ENCODE measurements at regions not wholly inside any gene's neighbourhood (a gene's known extent, or its start where the extent isn't known, plus 50 kb on each side); places are given as distances from the start of the nearest gene placed in this dataset.
"Not testable (repeated sequence)": the region's sequence is repeated elsewhere in the genome, so short reads cannot be mapped to it uniquely, and the experiment has no call there.

DNA sequence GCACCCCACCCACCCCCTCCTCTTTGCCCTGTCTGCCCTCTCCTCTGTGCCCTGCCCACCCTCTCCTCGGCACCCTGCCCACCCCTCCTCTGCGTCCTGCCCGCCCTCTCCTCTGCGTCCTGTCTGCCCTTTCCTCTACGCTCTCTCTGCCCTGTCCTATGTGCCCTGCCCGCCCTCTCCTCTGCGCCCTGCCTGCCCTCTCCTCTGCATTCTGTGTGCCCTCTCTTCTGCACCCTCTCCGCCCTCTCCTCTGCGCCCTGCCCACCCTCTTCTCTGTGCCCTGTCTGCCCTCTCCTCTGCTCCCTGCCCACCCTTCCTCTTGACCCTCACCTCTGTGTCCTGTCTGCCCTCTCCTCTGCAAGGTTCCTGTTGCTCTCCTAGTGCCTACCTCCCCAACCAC, 233.6 kb downstream of the SMAD2 start:
- no peaks in the 10 kb centered on the region for H3K4me1 ChIP-seq
- H3K27me3 ChIP-seq: no peaks in the 10 kb centered on the region
- no peaks in the 10 kb centered on the region for H3K36me3 ChIP-seq
- no peaks in the 10 kb centered on the region for H3K9me3 ChIP-seq
- no peak overlapping the region for H3K4me3 ChIP-seq
- no peak for TF ChIP-seq POLR2A (IDR thresholded peaks at IDR 0.05)
- TF ChIP-seq, protein P1, sequence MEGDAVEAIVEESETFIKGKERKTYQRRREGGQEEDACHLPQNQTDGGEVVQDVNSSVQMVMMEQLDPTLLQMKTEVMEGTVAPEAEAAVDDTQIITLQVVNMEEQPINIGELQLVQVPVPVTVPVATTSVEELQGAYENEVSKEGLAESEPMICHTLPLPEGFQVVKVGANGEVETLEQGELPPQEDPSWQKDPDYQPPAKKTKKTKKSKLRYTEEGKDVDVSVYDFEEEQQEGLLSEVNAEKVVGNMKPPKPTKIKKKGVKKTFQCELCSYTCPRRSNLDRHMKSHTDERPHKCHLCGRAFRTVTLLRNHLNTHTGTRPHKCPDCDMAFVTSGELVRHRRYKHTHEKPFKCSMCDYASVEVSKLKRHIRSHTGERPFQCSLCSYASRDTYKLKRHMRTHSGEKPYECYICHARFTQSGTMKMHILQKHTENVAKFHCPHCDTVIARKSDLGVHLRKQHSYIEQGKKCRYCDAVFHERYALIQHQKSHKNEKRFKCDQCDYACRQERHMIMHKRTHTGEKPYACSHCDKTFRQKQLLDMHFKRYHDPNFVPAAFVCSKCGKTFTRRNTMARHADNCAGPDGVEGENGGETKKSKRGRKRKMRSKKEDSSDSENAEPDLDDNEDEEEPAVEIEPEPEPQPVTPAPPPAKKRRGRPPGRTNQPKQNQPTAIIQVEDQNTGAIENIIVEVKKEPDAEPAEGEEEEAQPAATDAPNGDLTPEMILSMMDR (IDR thresholded peaks at IDR 0.05 in 4 of 5, conservative IDR thresholded peaks at IDR 0.05 in 1 of 5): no peak
- no peak for ATAC-seq
- no peak overlapping the region for H3K27ac ChIP-seq
- DNase-seq: no peak
- intact Hi-C loops (cut with DNase I; ENCODE audit: low total_unique reads) (no loop called here), in situ Hi-C loops (cut with MboI; ENCODE audit: low sequenced_read_pairs in 4 of 4) (no loop called here)

DNA sequence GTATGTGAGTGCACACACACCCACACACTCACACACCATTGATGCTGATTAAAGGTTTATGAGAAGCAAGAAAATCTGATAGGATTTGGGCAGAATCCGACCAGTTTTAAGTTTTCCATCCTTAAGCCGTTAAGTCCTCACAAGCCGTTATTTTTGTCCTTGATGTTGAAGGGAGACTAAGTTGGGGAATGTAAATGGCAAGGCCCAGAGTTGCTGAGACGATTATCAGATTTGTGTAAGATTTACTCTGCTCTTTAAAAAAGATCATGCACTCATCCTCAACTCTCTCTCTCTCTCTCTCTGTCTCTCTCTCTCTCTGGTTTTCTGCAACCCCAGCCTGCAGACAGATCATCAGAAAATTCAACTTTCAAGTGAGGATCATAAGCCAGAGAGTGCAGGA, 238.8 kb downstream of the SMAD2 start:
- Histone ChIP-seq H3K9me3 (no peaks in the 10 kb centered on the region), H3K36me3 (no peaks in the 10 kb centered on the region), H3K27me3 (no peaks in the 10 kb centered on the region), H3K27ac (no peak overlapping the region), H3K4me3 (no peak overlapping the region), H3K4me1 (no peaks in the 10 kb centered on the region)
- in situ Hi-C loops (cut with MboI; ENCODE audit: low sequenced_read_pairs in 4 of 4) (no loop called here), intact Hi-C loops (cut with DNase I; ENCODE audit: low total_unique reads) (no loop called here)
- TF ChIP-seq, protein P1 (IDR thresholded peaks at IDR 0.05 in 4 of 5, conservative IDR thresholded peaks at IDR 0.05 in 1 of 5): no peak
- no peak for TF ChIP-seq POLR2A (IDR thresholded peaks at IDR 0.05)
- ATAC-seq: no peak
- no peak for DNase-seq

DNA sequence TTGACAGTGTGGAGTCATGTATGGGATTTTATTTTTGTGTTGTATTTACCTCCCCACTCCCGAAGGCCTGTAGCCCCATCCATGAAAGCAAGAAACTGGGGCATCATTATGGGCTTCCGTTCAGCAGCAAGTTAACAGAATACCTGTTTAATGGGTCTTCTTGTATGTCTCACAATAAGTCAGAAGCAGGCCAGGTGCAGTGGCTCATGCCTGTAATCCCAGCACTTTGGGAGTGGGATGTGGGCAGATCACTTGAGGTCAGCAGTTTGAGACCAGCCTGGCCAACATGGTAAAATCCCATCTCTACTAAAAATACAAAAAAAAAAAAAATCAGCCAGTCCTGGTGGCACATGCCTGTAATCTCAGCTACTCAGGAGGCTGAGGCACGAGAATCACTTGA, 239.7 kb downstream of the SMAD2 start:
- H3K4me3 ChIP-seq; DNase-seq; H3K27me3 ChIP-seq; ATAC-seq; H3K36me3 ChIP-seq; in situ Hi-C loops (cut with MboI; ENCODE audit: low sequenced_read_pairs in 4 of 4); H3K27ac ChIP-seq; intact Hi-C loops (cut with DNase I; ENCODE audit: low total_unique reads); H3K4me1 ChIP-seq; H3K9me3 ChIP-seq: not testable (repeated sequence)

DNA sequence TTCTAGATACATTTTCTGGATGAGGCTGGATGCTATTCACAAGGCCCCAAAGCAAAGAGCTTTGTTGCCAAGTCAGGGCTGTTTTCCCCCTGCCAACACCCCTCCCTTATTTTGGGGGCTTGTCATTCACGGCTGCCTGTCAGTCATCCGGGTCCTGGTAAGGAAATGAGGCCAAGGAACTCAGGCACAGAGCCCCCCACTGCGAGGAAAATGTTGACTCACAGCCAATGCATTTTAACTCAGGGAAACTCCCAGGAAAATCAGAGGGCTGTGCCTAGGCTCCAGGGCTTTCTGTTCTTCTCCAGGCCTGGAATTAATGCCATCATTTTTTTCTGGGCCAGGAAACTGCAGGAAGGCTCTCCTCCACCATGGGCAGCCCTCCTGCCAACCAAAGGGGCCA, 241.1 kb downstream of the SMAD2 start:
- in situ Hi-C loops (cut with MboI; ENCODE audit: low sequenced_read_pairs in 4 of 4) (no loop called here), intact Hi-C loops (cut with DNase I; ENCODE audit: low total_unique reads) (no loop called here)
- Histone ChIP-seq H3K27me3 (no peaks in the 10 kb centered on the region), H3K9me3 (no peaks in the 10 kb centered on the region), H3K4me1 (no peaks in the 10 kb centered on the region), H3K4me3 (no peak overlapping the region), H3K27ac (no peak overlapping the region), H3K36me3 (no peaks in the 10 kb centered on the region)
- no peak for ATAC-seq
- TF ChIP-seq, protein P1 (IDR thresholded peaks at IDR 0.05 in 4 of 5, conservative IDR thresholded peaks at IDR 0.05 in 1 of 5): no peak
- no peak for TF ChIP-seq POLR2A (IDR thresholded peaks at IDR 0.05)
- DNase-seq: no peak

DNA sequence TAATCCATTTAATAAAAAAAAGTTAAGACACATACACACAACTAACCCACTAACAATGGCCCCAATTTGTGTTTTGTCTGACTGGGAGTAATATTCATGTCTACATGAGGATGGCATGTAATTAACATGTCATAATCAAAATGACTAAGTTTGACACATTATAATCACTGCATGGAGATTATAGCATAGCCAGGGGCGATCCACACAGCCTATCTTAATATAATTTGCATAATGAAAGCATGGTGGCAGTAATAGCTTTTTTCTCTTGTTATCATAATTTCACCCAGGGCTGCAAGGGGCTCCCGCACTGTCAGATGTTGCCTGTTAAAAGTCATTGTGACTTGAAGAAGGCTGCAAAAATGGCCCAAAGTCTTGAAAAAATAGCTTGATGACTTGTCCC, 243.7 kb downstream of the SMAD2 start:
- ATAC-seq (no peak), DNase-seq (no peak)
- H3K4me3 ChIP-seq: no peak overlapping the region
- no peaks in the 10 kb centered on the region for H3K36me3 ChIP-seq
- in situ Hi-C loops (cut with MboI; ENCODE audit: low sequenced_read_pairs in 4 of 4): no loop called here
- no peaks in the 10 kb centered on the region for H3K27me3 ChIP-seq
- no peak overlapping the region for H3K27ac ChIP-seq
- TF ChIP-seq, protein P1 (IDR thresholded peaks at IDR 0.05 in 4 of 5, conservative IDR thresholded peaks at IDR 0.05 in 1 of 5): no peak
- no peak for TF ChIP-seq POLR2A (IDR thresholded peaks at IDR 0.05)
- intact Hi-C loops (cut with DNase I; ENCODE audit: low total_unique reads): no loop called here
- H3K9me3 ChIP-seq: no peaks in the 10 kb centered on the region
- no peaks in the 10 kb centered on the region for H3K4me1 ChIP-seq

Measured in gastrocnemius medialis (tissue), 4 donors.